Activated CD4-positive, alpha-beta T cell treated with anti-CD3 and anti-CD28 coated beads, Interleukin-2, Interleukin-4, amounts not matched to agents 100 ng/mL and 50 ng/mL, durations not matched to agents 16 hours and 8 hours (primary cell): ENCODE measurements at regions not wholly inside any gene's neighbourhood (a gene's known extent, or its start where the extent isn't known, plus 50 kb on each side); places are given as distances from the start of the nearest gene placed in this dataset.
A peak's percentile ranks its signal among the peaks of the same experiment; 100 is the strongest.

Experiments used
- DNase-seq: peaks from one replicate; pipeline ENCODE4 v3.0.0-alpha.2; 2020; ENCODE audit warnings: low spot score

DNA sequence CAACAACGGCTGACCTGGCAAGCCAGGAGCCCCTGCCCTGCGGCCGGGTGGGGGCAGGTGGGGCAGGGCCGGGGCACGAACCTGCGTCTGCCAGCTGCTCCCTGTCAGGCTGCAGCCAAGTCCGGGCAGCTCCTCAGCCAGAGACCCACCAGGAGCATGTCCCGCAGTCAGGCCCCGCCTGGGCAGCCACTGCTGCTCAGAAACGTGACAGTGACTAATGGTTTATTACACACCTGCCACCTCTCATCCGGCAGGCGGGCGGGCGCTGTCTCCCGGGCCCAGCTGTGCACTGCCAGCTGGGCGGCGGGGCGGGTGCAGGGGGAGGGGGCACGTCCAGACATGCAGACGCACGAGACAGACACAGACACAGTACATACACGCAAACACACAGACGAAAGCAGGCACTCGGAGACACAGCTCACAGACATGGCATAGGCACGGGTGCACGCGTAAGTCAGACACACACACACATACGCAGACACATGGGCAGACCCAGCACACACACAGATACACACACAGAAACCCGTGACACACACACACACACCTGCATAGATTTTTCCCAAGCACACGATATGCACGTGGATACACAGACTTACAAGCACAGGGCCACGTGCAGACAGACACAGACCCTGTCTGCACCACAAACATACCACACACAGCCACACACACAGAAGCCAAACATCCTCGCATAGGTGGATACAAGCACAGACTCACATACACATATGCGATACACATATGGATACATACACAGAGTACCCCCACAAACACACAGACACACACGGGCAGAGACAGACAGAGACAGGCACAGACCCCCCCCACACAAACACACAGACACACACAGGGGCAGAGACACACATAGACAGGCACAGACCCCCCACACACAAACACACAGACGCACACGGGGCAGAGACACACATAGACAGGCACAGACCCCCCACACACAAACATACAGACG, 248.3 kb upstream of the CIBAR2 start:
- no peak for DNase-seq

DNA sequence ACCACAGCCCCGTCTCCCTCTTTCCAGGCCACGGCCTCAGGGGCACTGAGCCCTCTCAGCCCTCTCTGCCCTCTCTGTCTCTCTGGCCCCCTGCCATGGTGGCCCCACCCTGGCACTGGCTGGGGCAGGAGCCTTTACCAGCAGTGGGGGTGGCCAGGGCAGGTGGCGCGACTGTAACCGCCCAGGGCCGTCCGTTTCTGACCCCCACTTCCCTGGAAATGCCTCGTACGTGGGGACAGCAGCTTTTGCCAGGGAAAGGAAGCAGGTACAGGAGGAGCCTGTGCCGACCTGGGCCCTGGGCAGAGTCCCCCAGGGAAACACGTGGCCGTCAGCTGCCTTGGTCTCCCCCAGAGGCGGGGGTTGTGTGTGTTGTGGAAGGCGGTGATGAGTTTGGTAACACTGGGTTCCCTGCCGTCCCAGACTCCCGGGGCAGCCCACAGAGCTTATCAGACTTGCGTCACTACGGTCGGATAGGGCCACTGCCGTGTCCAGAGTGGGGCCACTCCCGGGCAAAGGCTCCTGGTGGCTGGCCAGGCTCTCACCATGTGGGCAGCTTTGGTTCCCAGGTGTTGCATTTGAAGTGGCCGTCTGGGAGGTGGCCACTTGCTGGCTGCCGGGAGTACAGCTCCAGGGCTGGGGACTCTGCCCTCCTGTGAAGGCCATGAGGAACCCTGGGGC, 249.3 kb upstream of the CIBAR2 start:
- no peak for DNase-seq

DNA sequence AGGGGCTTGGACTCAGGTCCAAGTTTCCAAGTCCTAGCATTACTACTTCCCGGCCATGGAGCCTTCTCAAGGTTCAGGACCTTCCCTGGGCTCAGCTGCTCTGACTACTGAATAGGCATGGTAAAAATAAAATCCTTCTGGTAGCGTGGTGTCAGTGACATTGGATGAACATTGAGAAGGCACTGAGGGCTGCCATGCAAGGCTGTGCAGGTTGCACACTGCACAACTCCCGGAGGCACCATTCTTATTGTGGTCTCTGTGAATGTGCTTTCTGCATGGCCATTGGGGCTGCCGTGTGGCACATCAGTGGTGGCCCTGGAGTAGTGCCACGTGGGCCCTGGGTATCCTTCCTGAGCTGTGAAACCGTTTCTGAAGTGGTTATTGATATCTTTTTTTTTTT, 250.2 kb upstream of the CIBAR2 start:
- no peak for DNase-seq

DNA sequence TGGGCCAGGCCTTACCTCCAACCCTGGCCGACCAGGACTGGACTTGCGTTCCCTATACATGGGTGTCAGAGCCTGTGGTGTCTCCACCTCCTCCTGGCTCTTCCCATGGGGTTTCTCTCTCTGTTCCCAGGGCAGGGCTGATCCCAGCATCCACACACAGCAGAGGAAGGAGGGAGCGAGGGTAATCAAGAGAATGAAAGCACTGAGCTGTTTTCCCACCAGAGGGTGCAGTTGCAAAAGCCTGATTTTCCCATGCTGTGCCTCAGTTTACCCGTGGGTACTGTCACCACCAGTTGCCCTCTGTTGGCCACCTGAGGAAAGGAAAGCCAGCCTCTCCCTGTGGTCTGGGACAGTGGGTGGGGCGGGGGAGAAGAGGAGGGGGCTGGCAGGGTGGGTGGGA, 249.7 kb upstream of the GSE1 start:
- DNase-seq = no peak

DNA sequence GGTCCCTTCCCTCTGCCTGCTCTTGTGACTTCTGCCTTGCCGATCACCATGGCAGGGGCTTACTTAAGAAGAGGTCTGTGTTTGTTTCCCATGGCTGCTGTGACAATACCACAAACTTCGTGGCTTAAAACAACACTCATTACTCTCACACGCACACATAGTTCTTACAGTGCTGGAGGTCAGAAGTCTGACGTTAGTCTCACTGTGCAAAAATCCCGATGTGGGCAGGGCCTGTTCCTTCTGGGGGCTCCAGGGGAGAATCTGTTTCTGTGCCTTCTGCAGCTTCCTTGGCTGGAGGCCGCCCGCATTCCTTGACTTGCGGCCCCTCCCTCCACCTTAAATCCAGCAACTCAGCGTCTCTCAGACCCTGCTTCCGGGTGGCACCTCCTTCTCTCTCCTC, 249.2 kb upstream of the GSE1 start:
- DNase-seq = no peak

DNA sequence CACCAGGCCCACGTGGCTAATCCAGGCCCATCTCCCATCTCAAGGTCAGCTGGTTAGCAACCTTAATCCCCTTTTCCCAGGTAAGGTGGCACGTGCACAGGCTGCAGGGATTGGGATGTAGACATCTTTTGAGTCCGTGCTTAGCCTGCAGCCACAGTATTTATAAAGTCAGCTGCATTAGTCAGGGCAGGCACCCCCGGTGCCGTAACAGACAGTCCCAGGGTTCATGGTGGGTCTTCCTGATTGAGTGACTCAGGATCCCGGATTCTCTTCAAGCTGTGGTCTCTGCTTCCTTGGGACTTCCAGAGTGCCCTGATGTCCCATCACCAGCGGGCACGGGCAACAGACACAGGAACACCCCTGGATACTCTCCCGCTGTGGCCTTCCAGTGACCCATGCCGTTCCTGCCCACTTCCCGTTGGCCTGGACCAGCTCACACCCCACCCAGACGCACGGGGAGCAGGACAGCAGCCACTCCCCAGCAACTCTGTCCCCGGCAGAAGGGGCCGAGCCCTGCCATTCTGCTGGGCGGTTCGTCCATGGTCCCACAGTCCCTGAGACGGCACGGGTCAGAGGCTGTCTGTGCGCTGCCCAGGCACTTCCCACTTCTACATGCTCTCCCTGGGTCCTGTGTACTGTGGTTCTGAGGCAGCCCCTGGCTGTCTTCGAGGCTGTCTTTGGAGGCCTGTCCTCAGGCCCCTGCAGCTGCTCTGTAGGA, 248.6 kb upstream of the GSE1 start:
- DNase-seq = no peak

DNA sequence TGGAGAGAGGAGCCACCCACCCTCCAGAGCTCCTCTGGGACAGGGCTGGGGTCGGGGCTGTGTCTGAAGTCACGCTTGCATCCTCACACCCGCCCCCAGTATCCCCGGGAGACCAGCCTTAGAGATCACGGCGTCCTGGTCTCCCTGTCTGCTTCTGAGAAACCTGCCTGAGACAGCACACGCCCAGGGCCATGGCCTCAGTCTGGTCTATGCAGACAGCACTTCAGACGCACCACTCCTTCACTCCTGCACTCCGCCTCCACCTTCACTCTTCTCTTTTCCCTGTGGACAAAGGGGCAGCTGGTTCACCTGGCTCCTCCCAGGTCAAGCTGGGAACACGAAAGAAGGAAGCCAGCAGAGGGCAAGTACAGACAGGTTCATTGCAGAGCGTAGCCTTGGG, 248.0 kb upstream of the GSE1 start:
- no peak for DNase-seq

DNA sequence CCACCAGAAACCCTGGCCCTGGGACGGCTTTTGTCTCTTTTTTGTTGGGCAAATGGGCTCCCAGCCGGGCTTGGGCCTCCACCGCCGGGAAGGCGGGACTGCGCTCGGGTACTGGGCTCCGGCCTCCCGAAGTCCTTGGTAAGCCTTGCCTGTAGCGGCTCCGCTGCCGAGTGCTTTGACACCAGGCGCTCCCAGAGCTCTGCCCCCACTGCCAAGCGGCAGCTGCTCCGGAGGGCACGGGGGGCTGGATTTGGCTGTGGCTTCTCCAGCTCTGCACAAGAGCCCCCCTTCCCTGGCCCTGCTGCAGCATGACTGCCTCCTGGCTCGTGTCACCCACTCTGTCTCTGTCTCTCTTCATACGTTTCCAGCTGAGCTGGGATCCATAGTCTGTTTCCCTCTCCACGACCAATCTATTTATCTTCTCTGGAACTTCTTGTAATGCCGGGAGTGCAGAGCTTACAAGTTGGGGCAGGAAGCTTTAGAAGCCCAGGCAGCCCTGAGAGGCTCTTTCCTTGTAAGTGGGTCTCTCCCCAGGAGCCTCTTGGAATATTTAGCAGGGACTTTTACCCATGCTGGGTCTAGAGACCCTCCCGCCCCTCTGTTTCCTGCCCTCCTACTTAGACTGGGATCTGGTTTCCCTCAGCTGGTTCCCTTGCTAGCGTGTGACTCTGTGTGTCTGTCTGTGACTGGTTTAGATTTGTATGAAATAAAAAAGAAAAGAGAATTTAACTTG, 246.9 kb upstream of the GSE1 start:
- DNase-seq = no peak

DNA sequence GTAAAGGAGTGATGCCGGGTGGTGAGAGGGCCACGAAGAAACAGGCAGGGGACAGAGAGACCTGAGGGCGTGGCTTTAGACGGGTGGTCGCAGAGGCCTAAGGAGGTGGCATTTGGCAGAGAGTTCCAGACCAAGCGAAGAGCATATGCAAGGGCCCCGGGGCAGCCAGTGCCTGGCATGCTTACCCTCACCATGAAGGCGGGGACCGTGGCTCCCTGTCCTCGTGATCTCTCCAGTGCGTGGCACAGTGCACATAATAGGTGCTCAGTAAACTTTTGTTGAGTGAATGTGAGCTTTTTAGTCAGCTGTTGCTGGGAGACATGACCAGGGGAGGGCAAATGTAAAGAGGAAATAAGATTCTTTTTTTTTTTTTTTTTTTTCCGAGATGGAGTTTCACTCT, 245.6 kb upstream of the GSE1 start:
- no peak for DNase-seq

DNA sequence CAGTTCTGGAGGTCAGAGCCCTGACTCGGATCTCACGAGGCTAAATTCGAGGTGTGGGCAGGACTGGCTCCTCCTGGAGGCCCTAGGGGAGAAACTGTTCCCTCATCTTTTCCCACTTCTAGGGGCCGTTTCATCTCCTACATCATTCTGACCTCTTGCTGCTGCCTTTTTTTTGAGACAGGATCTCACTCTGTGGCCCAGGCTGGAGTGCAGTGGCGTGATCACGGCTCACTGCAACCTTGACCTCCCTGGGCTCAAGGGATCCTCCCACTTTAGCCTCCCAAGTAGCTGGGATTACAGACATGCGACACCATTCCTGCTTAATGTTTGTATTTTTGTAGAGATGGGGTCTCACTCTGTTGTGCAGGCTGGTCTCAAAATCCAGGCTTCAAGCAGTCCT, 244.1 kb upstream of the GSE1 start:
- DNase-seq = no peak

DNA sequence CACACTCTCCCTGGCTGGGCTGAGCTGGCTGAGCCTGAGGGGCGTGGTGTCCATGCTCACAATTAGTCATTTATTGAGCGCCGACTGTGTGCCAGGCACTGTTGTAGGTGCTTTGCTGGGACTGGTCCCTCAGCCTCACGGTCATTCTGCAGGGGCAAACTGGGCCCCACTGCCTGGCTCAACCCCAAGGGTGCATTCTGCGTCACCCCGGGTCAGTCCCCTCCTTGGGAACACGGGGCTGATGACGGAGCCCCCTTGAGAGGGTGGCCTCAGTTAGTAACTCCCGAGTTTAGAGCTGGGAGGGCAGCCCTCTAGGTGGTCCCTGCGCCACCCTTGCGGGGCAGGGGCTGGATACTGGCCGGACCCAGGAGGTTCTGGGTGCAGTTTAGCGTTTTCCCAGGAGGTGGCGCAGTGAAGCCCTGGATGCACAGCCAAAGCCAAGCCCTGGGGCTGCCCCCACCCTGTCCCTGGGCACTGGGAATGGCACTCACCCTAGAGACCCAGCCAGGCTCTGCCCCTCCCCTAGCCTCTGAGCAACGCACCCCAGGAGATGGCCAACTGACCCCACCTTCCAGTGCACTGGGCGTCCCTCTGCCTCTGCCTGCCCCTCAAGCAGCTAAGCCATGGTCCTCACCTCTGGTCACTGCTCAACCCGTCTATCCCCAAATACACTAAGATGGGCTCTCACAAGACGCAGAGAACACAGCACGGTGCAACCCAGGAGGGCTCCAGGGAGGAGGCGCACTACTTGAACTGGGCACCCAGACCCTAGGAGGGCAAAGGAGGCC, 243.2 kb upstream of the GSE1 start:
- DNase-seq = peak; percentile 34

DNA sequence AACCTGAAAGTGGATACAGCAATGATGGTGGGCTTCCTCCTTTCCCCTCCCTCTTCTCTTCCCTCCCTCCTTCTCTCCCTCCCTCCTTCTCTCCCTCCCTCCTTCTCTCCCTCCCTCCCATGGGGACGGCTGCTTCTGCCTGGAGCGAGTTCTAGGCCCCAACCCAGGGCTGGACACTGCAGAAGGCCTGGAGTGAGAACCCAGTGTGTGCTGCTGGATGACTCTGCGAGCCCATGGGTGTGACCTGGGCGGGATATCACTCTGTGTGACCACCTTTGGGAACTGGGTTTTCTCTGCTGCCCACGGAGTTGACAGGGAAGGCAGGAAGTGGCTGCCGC, 242.6 kb upstream of the GSE1 start:
- no peak for DNase-seq

DNA sequence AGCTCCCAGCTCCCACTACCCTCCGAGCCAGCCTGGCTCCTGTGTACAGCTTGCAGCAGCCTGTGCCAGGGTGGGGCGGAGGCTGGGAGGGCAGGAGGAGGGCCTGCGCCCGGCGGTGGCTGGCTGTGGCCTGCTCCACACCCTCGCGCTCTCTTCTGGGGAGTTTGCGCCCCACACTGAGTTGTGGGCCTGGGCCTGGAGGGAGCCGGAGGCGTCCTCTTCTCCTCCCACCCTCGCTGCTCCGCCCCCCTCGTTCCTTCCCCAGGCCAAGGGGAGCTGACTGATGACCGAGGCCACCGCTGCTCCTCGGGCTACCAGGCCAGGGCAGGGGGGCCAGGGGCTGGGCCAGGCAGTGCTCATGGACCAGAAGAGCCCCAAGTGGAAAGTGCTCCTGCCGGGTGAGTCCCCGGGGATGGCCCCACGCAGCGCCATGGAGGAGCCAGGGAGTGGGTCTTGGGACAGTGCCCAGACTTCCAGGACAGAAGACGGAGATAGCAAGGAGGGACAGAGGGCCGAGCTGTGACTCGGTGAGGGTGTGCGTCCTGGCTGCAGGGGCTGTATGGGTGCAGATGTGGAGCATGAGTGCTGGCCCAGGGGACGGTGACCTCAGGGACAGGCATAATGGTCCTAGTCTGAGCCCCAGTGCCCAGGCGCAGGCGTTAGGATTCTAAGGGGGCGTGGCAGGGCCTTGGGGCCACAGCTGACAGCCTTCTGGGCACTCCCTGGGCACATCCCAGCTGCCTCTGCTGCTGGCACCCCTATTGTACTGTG, 242.1 kb upstream of the GSE1 start:
- no peak for DNase-seq

DNA sequence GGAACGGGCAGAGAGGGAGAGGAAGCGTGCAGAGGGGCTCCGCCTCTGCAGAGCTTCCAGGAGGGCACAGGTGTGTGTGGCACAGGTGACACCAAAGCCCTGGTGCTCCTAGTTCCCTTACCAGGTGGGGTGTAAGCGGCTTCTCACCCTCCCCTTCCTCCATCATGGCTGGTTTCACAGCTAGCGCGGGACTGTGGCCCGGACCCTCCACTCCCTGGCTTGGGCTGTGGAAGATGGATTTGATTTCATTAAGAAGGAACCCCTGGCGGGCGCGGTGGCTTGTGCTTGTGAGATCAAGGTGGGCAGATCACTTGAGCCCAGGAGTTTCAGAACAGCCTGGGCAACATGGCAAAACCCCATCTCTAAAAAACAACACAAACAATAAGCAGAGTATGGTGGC, 241.2 kb upstream of the GSE1 start:
- DNase-seq = no peak

DNA sequence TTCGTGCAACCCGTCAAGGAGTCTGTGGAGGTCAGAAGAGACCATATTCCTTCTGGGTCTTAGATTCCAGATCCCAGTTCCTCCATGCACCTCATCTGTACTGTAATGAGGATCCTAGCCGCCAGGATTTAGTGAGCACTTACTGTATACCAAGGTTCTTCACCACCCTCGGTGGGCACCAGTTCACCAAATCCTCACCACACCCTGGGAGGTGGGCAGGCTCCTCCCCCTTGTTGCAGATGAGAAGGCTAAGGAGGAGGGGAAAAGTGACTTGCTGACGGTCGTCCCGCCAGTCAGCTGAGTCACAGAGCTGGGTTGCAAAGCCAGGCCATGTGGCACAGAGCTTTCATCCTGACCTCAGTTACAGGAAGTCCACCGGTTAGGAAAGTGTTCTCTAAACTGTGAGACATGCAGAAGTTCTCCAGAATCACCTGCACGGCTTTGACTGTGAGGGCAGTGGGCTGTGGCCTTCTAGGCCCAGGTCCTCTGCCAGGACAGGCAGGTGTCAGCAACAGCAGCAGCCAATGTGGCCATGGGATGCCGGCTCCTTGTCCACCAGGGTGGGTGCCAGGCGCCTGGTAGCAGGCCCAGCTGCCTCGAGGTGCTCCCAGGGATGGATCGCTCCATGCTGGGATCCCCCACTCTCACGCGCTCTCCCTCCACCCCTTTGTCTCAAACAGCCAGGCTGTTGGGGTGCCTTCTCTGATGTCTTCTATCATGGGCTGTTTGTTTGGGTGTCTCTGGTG, 240.3 kb upstream of the GSE1 start:
- DNase-seq = peak; percentile 39

DNA sequence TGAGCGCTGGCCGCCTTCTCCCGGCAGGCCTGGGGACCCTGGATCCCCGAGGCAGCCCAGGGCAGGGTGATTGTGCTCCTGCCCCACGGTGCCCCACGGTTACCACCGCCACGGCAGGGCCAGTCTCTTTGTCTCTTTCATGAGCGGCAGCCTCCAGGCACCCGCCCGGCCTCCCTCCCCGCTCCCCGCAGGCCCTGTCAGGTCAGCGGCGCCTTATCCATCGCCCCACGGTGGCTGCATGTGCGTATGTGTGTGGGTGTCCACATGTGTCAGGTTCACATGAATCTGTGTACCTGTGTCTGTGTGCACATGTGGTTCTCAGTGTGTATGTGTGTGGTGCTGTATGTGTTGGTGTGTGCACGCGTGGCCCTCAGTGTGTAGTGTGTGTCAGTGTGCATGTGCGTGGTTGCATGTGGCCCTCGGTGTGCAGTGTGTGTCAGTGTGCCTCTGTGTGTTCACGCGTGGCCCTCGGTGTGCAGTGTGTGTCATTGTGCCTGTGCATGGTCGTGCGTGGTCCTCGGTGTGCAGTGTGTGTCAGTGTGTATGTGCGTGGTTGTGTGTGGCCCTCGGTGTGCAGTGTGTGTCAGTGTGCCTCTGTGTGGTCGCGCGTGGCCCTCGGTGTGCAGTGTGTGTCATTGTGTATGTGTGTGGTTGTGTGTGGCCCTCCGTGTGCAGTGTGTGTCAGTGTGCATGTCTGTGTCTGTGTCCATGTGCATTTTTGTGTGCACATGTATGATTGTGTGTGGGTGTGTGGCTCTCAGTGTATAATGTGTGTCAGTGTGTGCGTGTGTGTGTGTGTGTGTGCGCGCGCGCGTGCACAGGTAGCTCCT, 239.2 kb upstream of the GSE1 start:
- no peak for DNase-seq

DNA sequence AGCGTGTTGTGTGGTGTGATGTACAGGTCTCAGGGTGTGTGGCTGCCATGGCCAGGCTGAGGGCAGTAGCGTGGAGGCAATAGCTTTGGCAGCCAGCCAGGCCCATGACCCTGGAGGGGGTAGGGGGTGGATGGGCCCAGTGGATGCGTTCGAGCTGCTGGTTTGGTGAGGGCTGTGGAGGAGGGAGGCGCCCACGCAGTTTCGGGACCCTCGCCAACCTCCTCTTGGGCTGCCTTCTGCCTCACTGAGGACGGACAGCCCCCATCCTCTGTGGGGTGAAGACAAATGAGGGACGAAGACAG, 238.6 kb upstream of the GSE1 start:
- DNase-seq = no peak

DNA sequence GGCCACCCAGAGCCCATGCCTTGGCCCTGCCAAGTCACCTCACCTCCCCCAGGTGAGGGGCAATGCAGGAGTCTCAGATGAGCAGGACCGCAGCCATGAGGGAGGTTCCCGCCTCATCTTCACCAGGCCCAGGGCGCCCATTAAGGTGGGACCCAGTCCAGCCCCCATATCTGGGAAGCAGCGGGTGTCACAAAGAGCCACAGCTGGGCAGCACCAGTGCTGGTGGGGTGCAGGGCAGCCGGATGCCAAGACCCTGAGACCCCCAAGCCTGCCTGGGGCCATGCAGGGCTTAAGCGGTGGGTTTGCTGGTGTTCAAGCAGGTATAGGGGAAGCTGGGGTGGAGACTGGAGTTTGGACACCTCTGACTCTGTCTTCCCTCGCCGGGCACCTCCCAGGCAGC, 237.8 kb upstream of the GSE1 start:
- no peak for DNase-seq
